Left ventricle myocardium superior (tissue), 1 donor: ENCODE measurements at regions not wholly inside any gene's neighbourhood (a gene's known extent, or its start where the extent isn't known, plus 50 kb on each side); places are given as distances from the start of the nearest gene placed in this dataset.
"Not testable (repeated sequence)": the region's sequence is repeated elsewhere in the genome, so short reads cannot be mapped to it uniquely, and the experiment has no call there.

Experiments used
- ATAC-seq: fragments of 200-7000 bp; cut with Tn5 transposase; one replicate; pipeline ENCODE4 v1.9.1; 2020; ENCODE audit warnings: mild to moderate bottlenecking, moderate library complexity
- DNase-seq: peaks from one replicate; pipeline ENCODE4 v3.0.0-alpha.2; 2020
- intact Hi-C: fragments of 100-400 bp; cut with micrococcal nuclease; formaldehyde crosslinking; loops from one replicate; pipeline ENCODE4 v1.11.0; 2022
- donor health status: DM: no; HTN: yes; CAD: no; lungs with severe emphysema.

- ATAC-seq, result no peak
- intact Hi-C loops, result no loop called here
- DNase-seq, result no peak
Observed at GRCh38 chr6:137402143-137402680, 92.0 kb downstream of the OLIG3 start.

- intact Hi-C loops, result no loop called here
- ATAC-seq (no peak), DNase-seq (no peak)
Observed at GRCh38 chr6:137401088-137401487, 93.1 kb downstream of the OLIG3 start.

GRCh38 chr6:137399881-137400443 is 94.2 kb downstream of the OLIG3 start:
- DNase-seq (no peak), ATAC-seq (no peak)
- intact Hi-C loops, result no loop called here

GRCh38 chr6:137395316-137395715 is 98.9 kb downstream of the OLIG3 start:
- ATAC-seq, result no peak
- intact Hi-C loops, result no loop called here
- DNase-seq, result no peak

GRCh38 chr6:137391061-137391814 is 103.0 kb downstream of the OLIG3 start:
- DNase-seq (no peak), ATAC-seq (no peak)
- intact Hi-C loops, result no loop called here

- DNase-seq (no peak), ATAC-seq (no peak)
- intact Hi-C loops, result no loop called here
Observed at GRCh38 chr6:137390334-137390733, 103.9 kb downstream of the OLIG3 start.

GRCh38 chr6:137389150-137389704 is 105.0 kb downstream of the OLIG3 start:
- intact Hi-C loops, result no loop called here
- DNase-seq (no peak), ATAC-seq (no peak)

GRCh38 chr6:137387096-137387764 is 107.0 kb downstream of the OLIG3 start:
- intact Hi-C loops, result no loop called here
- DNase-seq (no peak), ATAC-seq (no peak)

- ATAC-seq, DNase-seq, intact Hi-C loops: not testable (repeated sequence)
Observed at GRCh38 chr6:137383287-137383686, 110.9 kb downstream of the OLIG3 start.

GRCh38 chr6:137378090-137378369 is 116.2 kb downstream of the OLIG3 start:
- intact Hi-C loops, result no loop called here
- DNase-seq, result no peak

GRCh38 chr6:137373296-137373695 is 120.9 kb downstream of the OLIG3 start:
- ATAC-seq, result no peak
- intact Hi-C loops, result no loop called here
- no peak for DNase-seq

More at GRCh38 chr6:137378090-137378369, 116.2 kb downstream of the OLIG3 start:
- no peak for ATAC-seq

GRCh38 chr6:137372532-137372931 is 121.7 kb downstream of the OLIG3 start:
- intact Hi-C loops, result no loop called here
- DNase-seq (no peak), ATAC-seq (no peak)

GRCh38 chr6:137371634-137372016 is 122.6 kb downstream of the OLIG3 start:
- DNase-seq (no peak), ATAC-seq (no peak)
- intact Hi-C loops, result no loop called here

GRCh38 chr6:137370871-137371633 is 123.1 kb downstream of the OLIG3 start:
- DNase-seq, result no peak
- intact Hi-C loops, result no loop called here

GRCh38 chr6:137369136-137369535 is 125.1 kb downstream of the OLIG3 start:
- no peak for DNase-seq
- intact Hi-C loops, result no loop called here
- ATAC-seq, result no peak

More at GRCh38 chr6:137370871-137371633, 123.1 kb downstream of the OLIG3 start:
- ATAC-seq, result no peak

GRCh38 chr6:137365707-137366437 is 128.3 kb downstream of the OLIG3 start:
- ATAC-seq, result no peak
- DNase-seq, result no peak
- intact Hi-C loops, result no loop called here

GRCh38 chr6:137363805-137364138 is 130.4 kb downstream of the OLIG3 start:
- intact Hi-C loops, result no loop called here
- DNase-seq, result no peak
- no peak for ATAC-seq

GRCh38 chr6:137362878-137363804 is 131.1 kb downstream of the OLIG3 start:
- DNase-seq, result no peak
- intact Hi-C loops, result no loop called here
- no peak for ATAC-seq
